ENCODE measurements at regions not wholly inside any gene's neighbourhood (a gene's known extent, or its start where the extent isn't known, plus 50 kb on each side); places are given as distances from the start of the nearest gene placed in this dataset.
"Not testable (repeated sequence)": the region's sequence is repeated elsewhere in the genome, so short reads cannot be mapped to it uniquely, and the experiment has no call there.

DNA sequence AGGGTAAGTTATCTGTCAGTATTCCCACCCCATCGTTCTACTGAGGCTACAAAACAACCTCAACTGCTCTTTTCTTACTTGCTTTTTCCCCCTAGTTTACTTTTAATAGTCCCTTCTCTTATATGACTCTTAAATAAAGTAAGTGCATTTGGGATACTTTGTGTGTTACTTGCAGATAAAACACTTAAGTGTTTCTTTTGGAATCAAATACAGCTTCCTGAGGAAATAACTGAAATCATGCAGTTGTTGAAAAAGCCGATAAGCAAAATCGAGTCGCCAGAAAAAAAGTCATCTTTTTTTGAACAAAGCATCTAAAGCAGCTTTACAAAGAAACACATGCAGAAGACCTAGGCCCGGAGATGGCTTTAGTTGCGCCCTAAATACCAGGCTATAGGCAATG lies 53.5 kb upstream of the EPB41L4A start:
- no peaks in the 10 kb centered on the region for H3K36me3 Mint-ChIP-seq (ENCODE audit: low read depth)
- H3K4me3 Mint-ChIP-seq = no peak overlapping the region
- no peaks in the 10 kb centered on the region for H3K9me3 Mint-ChIP-seq
- no peak overlapping the region for H3K27ac Mint-ChIP-seq
- H3K27me3 Mint-ChIP-seq (ENCODE audit: low read depth) = no peaks in the 10 kb centered on the region
- H3K4me1 Mint-ChIP-seq (ENCODE audit: low read depth) = no peaks in the 10 kb centered on the region

DNA sequence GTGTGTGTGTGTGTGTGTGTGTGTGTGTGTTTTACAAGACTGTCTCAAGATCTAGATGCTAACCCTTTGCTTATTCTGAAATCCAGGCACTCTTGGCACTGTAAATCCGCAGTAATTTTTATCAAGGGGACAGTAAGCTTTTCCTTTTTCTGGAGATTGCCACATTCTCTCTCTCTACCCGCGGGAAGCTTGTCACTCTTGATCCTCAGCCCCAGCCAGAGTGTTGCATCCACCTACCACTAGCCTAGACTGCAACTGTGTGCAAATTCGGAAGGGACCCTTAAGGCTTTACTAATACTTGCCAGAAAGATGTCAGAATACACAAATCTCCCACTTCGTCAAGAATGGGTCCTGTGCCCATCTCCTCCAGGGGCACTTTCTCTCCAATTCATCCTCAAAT lies 54.9 kb upstream of the EPB41L4A start:
- Mint-ChIP-seq H3K9me3 (no peaks in the 10 kb centered on the region), H3K27me3 (ENCODE audit: low read depth) (no peaks in the 10 kb centered on the region), H3K27ac (no peak overlapping the region), H3K36me3 (ENCODE audit: low read depth) (no peaks in the 10 kb centered on the region), H3K4me3 (no peak overlapping the region), H3K4me1 (ENCODE audit: low read depth) (no peaks in the 10 kb centered on the region)

DNA sequence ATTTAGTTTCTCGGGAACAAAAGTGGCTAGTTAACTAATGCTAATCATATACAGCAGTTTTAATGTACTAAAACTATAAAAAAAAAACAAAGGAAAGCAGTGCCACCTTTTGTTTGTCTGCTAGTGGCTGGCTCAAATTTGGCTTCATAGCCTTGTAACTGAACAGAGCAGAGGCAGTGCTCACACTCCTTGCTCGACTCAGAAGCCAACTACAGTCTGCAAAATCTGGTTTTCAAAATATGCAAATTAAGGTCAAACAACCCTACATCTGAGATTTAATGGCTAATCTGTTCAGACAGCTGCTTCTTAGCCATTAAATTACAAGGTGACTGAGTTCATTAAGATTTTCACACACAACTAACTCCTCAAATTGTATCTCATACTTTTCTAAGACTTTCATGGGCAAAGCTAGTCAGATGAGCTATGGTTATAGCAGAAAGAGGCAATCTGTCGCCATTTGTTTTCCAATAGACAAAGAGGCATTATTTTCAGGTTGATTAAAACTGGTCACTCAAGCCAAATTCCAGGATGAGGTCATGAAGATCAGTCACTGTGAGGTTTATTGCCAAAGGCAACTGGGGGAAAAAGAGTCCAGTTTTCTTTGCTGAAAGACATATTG lies 56.8 kb upstream of the EPB41L4A start:
- no peak overlapping the region for H3K27ac Mint-ChIP-seq
- no peaks in the 10 kb centered on the region for H3K27me3 Mint-ChIP-seq (ENCODE audit: low read depth)
- no peaks in the 10 kb centered on the region for H3K9me3 Mint-ChIP-seq
- H3K36me3 Mint-ChIP-seq (ENCODE audit: low read depth) = no peaks in the 10 kb centered on the region
- no peaks in the 10 kb centered on the region for H3K4me1 Mint-ChIP-seq (ENCODE audit: low read depth)
- H3K4me3 Mint-ChIP-seq = no peak overlapping the region

DNA sequence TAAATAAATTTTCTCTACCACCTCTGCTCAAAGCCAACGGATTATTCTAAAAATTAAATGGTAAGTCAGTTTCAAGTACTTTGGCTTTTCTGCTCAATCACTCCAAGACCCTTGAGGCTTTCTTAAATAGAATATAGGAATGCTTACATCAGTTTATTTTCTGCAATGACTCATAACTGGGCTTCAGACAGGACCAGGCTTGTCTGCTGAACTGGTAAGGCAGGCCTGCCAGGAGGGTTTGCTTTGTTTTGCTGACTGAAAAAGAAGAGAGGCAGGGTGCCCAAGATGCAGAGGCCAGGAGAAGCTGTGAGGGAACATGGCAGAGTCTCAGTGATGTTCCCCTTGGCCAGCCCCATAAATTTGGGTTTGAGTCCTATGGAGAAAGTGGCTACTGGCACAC lies 60.3 kb upstream of the EPB41L4A start:
- Mint-ChIP-seq H3K27me3 (ENCODE audit: low read depth) (no peaks in the 10 kb centered on the region), H3K9me3 (no peaks in the 10 kb centered on the region), H3K27ac (no peak overlapping the region), H3K36me3 (ENCODE audit: low read depth) (no peaks in the 10 kb centered on the region), H3K4me3 (no peak overlapping the region), H3K4me1 (ENCODE audit: low read depth) (no peaks in the 10 kb centered on the region)

DNA sequence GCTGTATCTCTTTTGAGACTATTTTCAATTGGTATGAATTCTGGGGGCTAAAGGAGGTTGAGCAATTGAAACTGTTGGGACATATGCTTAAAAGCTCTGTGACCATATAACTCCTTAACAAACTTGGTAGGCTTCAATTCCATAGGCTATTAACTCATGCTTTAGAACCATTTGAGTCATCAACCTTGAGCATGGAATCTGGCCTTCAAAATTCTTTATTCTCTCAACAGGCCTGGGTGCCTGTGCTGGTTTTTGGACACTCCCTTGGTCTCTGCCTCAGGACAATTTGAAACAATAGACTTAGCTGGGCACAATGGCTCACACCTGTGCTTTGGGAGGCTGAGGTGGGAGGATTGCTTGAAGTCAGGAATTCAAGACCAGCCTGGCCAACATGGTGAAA lies 61.4 kb upstream of the EPB41L4A start:
- Mint-ChIP-seq H3K4me1 (ENCODE audit: low read depth) (no peaks in the 10 kb centered on the region), H3K27ac (no peak overlapping the region), H3K36me3 (ENCODE audit: low read depth) (no peaks in the 10 kb centered on the region), H3K9me3 (no peaks in the 10 kb centered on the region), H3K27me3 (ENCODE audit: low read depth) (no peaks in the 10 kb centered on the region), H3K4me3 (no peak overlapping the region)

DNA sequence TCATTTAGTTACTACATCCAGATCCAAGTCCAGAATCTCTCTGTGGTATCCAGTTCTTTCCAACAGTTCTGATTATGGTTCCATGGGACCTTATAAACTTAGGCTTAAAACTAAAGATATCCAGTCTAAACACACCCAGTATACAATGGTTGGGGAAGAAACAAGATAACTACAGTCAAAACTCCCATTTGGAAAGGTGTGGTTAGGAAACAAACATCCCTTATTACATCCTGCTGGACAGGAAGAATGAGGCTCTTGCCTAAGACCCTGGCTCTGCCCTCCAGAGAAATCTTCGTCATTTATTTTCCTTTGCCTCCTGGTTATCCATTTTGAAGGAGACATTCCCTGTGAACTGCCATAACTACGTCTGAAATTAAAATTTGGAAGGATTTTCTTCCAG lies 64.6 kb upstream of the EPB41L4A start:
- H3K27me3 Mint-ChIP-seq (ENCODE audit: low read depth) = peaks cover 5% of the 10 kb centered on the region
- H3K27ac Mint-ChIP-seq = no peak overlapping the region
- H3K4me3 Mint-ChIP-seq = no peak overlapping the region
- H3K4me1 Mint-ChIP-seq (ENCODE audit: low read depth) = no peaks in the 10 kb centered on the region
- no peaks in the 10 kb centered on the region for H3K36me3 Mint-ChIP-seq (ENCODE audit: low read depth)
- no peaks in the 10 kb centered on the region for H3K9me3 Mint-ChIP-seq

DNA sequence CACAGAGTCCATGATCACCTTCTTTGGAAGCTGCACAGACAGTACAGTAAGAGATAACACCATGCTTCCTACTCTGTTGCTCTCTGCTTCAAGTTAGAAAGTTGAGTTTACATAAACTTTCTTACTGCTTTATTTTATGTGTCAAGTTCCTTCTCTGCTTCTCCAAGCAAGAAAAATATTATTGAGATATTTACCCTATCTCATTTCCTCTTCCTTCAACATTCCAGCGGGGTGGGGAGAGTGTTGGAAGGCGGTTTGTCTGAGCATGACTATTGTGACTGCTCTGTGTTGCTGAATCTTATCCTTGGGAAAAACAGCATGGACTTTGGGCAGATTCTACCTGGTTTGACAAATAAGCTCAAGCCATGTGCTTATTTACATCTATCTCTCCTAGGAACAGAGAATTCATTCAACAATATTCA lies 66.9 kb upstream of the EPB41L4A start:
- H3K27me3 Mint-ChIP-seq (ENCODE audit: low read depth) = peaks cover 5% of the 10 kb centered on the region
- no peak overlapping the region for H3K4me3 Mint-ChIP-seq
- no peaks in the 10 kb centered on the region for H3K36me3 Mint-ChIP-seq (ENCODE audit: low read depth)
- no peaks in the 10 kb centered on the region for H3K9me3 Mint-ChIP-seq
- no peaks in the 10 kb centered on the region for H3K4me1 Mint-ChIP-seq (ENCODE audit: low read depth)
- H3K27ac Mint-ChIP-seq = no peak overlapping the region

DNA sequence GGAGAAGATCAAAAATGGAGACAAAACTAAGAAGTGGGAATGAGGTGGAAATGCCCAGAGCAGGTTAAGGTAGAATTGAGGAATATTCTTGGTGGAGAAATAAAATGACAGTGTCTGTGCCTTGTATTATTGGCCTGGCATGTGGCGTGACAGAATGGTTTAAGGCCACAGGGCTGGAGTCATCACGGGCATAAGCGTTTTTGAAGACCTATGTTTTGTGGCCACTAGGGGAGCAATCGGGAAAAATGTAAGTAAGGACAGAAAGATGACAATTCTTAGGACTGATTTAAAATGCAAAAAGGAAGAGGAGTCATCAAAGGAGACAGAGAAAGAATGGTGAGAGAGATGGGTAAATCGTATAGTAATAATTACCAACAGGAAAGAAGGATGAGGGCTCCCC lies 72.2 kb upstream of the EPB41L4A start:
- Mint-ChIP-seq H3K36me3 (ENCODE audit: low read depth) (no peaks in the 10 kb centered on the region), H3K9me3 (no peaks in the 10 kb centered on the region), H3K4me1 (ENCODE audit: low read depth) (no peaks in the 10 kb centered on the region), H3K27ac (no peak overlapping the region), H3K4me3 (no peak overlapping the region), H3K27me3 (ENCODE audit: low read depth) (no peaks in the 10 kb centered on the region)

DNA sequence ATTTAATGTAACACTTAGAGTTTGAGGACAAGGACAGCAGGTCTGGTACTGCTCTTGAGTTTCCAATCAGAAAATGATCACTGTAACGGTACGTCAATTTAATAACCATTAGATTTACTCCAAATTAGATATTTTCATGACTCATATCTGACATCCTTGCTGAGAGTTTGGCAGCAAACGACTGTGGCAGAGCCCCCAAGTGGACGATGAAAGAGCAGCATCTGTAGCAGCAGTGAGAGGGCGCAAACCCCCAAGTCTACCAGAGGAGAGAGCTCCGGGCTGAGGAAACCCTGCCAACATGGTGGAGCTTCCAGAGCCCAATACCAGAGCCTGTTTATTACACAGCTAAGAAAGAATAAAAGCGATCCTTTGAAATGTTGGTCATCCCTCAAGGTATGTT lies 73.2 kb upstream of the EPB41L4A start:
- Mint-ChIP-seq H3K9me3 (no peaks in the 10 kb centered on the region), H3K4me1 (ENCODE audit: low read depth) (no peaks in the 10 kb centered on the region), H3K27ac (no peak overlapping the region), H3K36me3 (ENCODE audit: low read depth) (no peaks in the 10 kb centered on the region), H3K4me3 (no peak overlapping the region), H3K27me3 (ENCODE audit: low read depth) (no peaks in the 10 kb centered on the region)

DNA sequence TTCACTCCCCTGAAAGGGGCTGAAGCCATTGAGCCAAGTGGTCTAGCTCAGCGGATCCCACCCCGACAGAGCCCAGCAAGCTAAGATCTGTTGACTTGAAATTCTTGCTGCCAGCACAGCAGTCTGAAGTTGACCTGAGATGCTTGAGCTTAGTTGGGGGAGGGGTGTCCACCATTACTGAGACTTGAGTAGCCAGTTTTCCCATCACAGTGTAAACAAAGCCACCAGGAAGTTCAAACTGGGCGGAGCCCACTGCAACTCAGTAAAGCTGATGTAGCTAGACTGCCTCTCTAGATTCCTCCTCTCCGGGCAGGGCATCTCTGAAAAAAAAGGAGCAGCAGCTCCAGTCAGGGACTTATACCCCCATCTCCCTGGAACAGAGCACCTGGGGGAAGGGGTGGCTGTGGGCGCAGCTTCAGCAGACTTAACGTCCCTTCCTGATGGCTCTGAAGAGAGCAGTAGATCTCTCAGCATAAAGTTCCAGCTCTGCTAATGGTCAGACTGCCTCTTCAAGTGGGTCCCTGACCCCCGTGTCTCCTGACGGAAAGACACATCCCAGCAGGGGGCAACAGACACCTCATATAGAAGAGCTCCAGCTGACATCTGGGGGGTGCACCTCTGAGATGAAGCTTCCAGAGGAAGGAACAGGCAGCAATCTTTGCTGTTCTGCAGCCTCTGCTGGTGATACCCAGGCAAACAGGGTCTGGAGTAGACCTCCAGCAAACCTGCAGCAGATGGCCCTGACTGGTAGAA lies 84.8 kb upstream of the EPB41L4A start:
- not testable (repeated sequence) for H3K27me3 Mint-ChIP-seq (ENCODE audit: low read depth); H3K9me3 Mint-ChIP-seq; H3K4me3 Mint-ChIP-seq; H3K4me1 Mint-ChIP-seq (ENCODE audit: low read depth); H3K27ac Mint-ChIP-seq; H3K36me3 Mint-ChIP-seq (ENCODE audit: low read depth)

DNA sequence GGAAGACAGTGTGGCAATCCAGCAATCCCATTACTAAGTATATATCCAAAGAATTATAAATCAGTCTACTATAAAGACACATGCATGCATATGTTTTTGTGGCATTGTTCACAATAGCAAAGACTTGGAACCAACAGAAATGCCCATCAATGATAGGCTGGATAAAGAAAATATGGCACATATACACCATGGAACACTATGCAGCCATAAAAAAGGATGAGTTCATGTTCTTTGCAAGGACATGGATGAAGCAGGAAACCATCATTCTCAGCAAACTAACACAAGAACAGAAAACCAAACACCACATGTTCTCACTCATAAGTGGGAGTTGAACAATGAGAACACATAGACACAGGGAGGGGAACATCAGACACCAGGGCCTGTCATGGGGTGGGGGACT lies 90.0 kb upstream of the EPB41L4A start:
- not testable (repeated sequence) for H3K36me3 Mint-ChIP-seq (ENCODE audit: low read depth); H3K4me3 Mint-ChIP-seq; H3K27ac Mint-ChIP-seq; H3K9me3 Mint-ChIP-seq; H3K27me3 Mint-ChIP-seq (ENCODE audit: low read depth); H3K4me1 Mint-ChIP-seq (ENCODE audit: low read depth)

DNA sequence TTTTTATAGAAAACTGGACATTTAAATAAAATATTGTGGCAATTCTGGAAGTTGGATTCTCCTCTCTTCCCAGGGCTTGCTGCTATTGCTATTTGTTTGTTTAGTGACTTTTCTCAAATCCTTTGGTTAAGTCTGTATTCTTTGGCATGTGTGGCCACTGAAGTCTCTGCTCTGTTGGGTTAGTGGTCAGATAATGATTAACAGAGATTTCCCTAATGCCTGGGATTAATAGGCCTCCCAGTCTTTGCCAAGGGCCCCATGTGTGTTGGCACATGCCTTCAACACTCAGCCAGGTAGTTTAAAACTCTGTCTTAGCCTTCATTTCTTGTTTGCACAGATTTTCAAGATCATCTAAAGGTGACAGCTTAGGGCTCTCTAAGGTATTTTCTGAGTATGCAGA lies 92.8 kb upstream of the EPB41L4A start:
- Mint-ChIP-seq H3K9me3 (no peaks in the 10 kb centered on the region), H3K4me1 (ENCODE audit: low read depth) (no peaks in the 10 kb centered on the region), H3K27ac (no peak overlapping the region), H3K4me3 (no peak overlapping the region), H3K27me3 (ENCODE audit: low read depth) (peaks cover 8% of the 10 kb centered on the region), H3K36me3 (ENCODE audit: low read depth) (no peaks in the 10 kb centered on the region)

DNA sequence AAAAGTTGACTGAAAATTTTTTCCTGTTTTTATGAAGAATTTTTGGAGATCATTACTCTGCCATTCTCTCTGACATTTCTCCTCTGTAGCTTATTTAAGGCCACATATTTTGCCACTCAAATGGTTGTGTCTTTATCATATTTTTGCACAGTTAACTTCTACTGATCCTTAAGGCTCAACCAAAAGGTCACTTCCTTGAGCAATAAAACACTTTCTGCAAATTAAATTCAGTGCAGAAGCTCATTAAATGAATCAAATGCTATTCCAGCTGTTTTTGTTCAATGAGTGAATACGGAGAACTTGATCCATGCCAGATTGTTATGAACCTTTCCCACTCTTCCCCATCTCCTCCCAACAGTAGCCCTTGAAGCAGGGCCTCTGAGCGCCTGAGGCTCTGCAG lies 93.8 kb upstream of the EPB41L4A start:
- no peaks in the 10 kb centered on the region for H3K36me3 Mint-ChIP-seq (ENCODE audit: low read depth)
- H3K27ac Mint-ChIP-seq = no peak overlapping the region
- H3K27me3 Mint-ChIP-seq (ENCODE audit: low read depth) = peaks cover 9% of the 10 kb centered on the region
- no peaks in the 10 kb centered on the region for H3K9me3 Mint-ChIP-seq
- H3K4me3 Mint-ChIP-seq = no peak overlapping the region
- H3K4me1 Mint-ChIP-seq (ENCODE audit: low read depth) = no peaks in the 10 kb centered on the region

DNA sequence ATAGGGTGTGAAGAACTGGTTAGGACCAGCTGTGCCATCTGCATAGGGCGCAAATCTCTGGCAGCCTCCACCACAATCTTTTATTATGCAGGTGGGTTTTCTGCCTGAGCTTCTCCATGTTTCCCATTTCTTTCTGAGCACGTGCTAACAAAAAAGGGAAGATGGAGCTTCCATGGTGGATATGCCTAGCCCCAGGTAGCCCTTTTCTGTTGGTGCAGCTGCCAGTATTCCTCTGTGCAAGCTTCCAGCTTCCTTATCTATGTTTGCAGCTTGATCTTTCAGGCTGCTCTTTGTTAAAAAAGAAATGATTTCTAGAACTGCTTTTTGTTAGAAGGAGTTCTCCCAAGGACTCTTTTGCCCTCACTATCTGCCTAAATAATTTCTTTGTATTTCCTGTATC lies 95.0 kb upstream of the EPB41L4A start:
- Mint-ChIP-seq H3K9me3 (no peaks in the 10 kb centered on the region), H3K27ac (no peak overlapping the region), H3K27me3 (ENCODE audit: low read depth) (peaks cover 14% of the 10 kb centered on the region), H3K4me1 (ENCODE audit: low read depth) (no peaks in the 10 kb centered on the region), H3K36me3 (ENCODE audit: low read depth) (no peaks in the 10 kb centered on the region), H3K4me3 (no peak overlapping the region)

DNA sequence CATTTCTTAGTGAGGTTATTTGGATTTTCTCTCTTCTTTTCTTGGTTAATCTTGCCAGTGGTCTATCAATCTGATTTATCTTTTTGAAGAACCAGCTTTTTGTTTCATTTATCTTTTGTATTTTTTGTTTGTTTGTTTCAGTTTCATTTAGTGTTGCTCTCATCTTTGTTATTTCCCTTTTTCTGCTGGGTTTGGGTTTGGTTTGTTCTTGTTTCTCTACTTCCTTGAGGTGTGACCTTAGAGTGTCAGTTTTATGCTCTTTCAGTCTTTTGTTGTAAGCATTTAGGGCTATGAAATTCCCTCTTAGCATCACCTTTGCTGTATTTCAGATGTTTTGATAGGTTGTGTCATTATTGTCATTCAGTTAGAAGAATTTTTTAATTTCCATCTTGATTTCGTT lies 101.4 kb upstream of the EPB41L4A start:
- H3K4me1 Mint-ChIP-seq (ENCODE audit: low read depth) = peaks cover 13% of the 10 kb centered on the region
- H3K27me3 Mint-ChIP-seq (ENCODE audit: low read depth) = peaks cover 32% of the 10 kb centered on the region
- H3K36me3 Mint-ChIP-seq (ENCODE audit: low read depth); H3K9me3 Mint-ChIP-seq: not testable (repeated sequence)
- H3K4me3 Mint-ChIP-seq = peak overlapping the region; percentile 56
- peak overlapping the region; percentile 75 for H3K27ac Mint-ChIP-seq
